HG03139 (cell line): ENCODE measurements at regions not wholly inside any gene's neighbourhood (a gene's known extent, or its start where the extent isn't known, plus 50 kb on each side); places are given as distances from the start of the nearest gene placed in this dataset.
"Not testable (repeated sequence)": the region's sequence is repeated elsewhere in the genome, so short reads cannot be mapped to it uniquely, and the experiment has no call there.

Experiments
- ATAC-seq: cut with Tn5 transposase; IDR thresholded peaks from one replicate; pipeline ENCODE4 v1.9.1; 2021; ENCODE audit not compliant: unreplicated experiment

DNA sequence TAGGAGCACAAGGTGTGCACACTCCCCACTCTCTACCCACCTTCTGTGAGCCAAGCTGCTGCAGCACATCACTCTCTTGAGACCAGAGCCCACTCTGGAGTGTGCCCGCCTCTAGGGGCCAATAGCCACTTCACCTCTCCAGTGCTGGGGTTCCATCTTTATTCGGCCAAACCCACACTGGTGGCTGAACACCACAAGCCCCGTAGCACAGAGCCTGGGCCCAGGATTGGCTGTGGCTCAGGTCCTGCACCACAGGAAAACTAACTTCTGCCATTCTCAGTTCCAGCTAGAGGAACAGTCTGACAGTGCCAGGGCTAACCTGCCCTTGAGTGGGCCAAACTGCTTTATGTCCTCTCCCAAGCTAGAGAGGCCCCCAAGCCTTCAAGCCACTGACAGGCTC, 111.0 kb upstream of the TOX3 start:
- no peak for ATAC-seq

DNA sequence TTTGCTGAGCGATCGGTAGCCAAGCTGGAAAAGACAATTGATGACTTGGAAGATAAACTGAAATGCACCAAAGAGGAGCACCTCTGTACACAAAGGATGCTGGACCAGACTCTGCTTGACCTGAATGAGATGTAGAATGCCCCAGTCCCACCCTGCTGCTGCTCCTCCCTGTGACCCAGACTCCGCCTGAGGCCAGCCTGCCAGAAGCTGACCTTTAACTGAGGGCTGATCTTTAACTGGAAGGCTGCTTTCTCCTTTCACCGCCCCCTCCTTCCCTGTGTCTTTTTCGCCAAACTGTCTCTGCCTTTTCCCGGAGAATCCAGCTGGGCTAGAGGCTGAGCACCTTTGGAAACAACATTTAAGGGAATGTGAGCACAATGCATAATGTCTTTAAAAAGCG, 109.0 kb upstream of the TOX3 start:
- not testable (repeated sequence) for ATAC-seq

DNA sequence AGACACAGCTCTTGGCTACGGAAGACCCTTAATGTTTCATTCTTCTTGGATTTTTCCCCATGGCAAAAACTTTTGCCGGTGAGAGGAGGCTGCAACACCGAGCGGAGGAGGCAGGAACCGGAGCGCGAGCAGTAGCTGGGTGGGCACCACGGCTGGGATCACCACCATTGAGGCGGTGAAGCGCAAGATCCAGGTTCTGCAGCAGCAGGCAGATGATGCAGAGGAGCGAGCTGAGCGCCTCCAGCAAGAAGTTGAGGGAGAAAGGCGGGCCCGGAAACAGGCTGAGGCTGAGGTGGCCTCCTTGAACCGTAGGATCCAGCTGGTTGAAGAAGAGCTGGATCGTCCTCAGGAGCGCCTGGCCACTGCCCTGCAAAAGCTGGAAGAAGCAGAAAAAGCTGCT, 108.2 kb upstream of the TOX3 start:
- ATAC-seq: not testable (repeated sequence)

DNA sequence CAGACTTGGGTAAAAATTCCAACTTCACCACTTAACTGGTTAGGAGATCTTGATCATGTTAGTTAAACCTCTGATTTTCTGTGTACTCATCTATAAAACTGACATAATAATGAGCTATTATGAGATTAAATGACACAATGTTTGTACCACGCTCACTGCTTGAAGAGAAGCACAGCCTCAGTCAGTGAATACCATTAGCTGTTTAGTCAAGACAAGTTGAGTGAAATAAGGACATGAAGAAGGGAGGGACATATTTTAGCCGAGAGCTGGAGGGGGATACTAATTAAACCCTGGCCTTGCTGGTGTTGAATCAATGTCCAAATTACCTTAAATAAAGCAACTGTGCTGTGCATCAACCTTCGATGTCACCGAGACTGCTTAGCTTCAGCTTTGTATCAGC, 105.1 kb upstream of the TOX3 start:
- no peak for ATAC-seq

DNA sequence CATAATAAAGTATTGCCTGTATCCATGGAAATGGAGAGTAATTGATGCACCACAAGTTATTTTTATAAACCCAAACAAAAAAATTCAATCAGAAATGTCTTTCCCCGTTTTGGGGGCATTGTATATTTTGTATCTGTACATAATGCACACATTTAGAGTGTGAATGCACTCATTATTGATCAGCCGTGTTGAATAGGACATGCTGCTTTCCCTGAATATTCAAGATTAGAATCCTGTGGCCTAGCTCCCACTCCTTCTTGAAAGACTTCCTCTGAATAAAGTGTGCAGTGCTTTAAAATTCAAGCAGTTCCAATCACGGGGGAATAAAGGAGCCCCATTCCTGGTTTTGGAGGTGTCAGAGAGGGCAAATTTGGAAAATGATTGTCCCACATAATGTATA, 103.8 kb upstream of the TOX3 start:
- ATAC-seq: no peak

DNA sequence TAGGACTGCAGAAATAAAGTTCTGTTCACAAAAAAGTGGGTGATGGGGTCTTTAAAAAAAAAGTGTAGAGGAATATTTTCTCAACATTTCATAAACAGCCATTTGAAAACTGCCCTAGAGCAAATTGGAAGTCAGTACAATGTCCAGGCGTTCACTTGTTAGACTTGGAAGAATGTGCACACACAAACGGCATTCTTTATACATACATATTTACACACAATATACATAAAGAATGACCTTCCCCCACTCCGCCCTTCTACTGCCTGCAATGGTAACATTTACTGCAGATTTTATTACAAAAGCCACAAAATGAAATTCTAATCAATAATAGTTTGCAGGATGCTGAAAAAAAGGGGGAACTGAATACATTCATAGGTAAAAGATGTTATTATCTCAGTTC, 103.4 kb upstream of the TOX3 start:
- no peak for ATAC-seq

DNA sequence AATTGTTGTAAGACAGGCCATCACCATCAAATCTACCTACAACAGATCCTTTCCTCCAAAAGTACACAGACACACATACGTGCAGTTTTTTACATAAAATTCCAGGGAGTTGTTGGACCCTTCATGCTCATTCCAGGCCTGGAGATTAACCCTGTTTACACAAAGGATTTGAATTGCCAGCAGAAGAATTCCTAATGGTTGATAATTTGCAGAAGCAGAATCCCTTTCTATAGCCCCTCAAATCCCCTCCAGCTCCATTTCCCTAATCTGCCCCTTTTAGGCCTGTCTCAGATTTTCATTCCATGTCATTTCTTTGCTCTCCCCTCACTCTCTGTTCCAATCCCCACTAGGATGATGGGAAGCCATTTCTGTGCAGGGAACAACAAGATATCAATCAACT, 102.9 kb upstream of the TOX3 start:
- no peak for ATAC-seq

DNA sequence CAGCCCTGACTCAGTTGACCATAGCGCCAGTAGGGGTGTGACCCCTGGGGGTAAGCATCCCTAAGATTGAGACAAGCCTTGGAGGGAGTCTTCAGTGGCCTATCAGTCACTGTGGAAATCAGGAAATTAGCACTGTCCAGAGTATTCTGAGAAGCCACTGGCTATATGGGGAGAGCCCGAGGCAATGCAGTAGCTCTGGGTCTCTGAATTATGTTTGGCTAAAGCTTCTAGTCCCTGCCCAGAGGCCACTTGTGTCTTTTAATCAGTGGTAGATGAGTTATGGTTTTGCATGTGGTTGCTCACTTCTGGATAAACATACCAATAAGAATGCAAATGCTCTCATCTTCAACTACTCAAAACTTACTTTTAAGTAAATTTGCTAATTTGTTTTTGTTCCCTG, 100.6 kb upstream of the TOX3 start:
- no peak for ATAC-seq

DNA sequence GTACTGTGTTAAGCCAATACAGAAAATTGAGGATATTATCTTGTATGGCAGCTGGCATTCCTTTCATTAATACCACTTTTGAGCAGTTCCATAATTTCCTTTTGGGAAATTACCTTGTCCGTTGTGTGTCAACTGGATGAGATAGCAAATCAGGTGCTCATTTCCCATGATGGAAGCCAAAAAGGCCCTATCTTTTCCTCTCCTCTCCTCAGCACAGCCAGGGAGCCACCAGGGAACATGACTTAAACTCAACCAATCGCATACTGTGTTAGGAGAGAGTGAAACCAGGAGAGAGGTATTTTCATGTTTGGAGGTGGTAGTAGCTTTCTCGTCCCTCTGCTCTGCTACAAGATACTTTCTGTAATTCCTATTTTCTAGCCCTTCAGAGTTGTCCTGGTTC, 96.1 kb upstream of the TOX3 start:
- ATAC-seq: no peak

DNA sequence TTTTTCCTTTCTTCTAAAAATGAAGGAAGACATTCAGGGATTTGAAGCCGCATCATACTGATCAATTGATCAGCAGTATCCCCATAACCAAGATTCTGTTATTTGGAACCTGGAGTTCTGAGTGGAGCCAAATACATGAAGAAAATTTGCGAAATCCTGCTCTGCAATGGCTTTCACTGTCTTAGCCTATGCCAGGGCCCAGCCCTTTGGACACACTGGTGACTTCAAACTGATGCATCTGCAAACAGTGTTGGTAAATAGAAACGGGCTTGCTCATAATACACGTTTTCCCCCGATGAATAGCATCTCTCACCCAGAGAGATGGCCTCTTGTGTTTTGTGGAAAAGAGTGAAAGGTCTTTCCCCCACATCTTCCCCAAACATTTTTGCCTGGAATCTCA, 87.6 kb upstream of the TOX3 start:
- ATAC-seq: no peak

DNA sequence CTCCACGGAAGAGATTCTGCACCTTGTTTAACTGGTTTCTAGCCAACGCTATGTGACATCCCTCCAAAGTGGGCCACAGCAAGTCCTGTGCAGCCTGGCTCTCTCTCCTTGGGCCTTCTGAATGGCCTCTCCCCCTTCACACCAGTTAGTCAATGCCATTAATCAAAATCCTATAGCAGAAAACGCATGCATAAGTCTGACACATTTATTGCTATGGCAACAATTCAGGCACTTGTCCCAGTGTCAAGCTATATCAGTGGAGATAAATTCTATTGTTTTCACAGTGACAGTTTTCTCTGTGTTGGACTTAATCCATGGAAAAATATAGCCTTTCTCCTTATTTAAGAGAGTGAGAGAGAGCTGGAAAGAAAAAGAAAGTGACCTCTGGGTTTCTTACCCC, 87.2 kb upstream of the TOX3 start:
- ATAC-seq: no peak

DNA sequence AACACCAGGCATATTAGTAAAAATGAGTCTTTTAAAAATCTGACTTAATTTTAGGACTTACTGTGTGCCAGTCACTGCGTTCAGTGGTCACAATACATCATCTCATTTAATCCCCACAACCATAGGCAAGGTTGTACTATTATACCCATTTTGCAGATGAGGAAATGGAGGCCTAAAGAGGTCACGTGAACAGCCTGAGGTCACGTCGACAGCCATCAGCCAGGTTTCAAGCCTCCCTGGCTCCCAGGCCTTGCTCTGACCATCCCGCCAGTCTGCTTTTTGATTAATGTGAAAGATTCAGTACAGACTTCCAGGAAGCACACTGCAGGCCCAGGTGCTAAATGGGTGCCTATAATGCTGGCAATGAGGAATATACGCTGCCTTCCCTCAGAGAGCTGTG, 86.3 kb upstream of the TOX3 start:
- no peak for ATAC-seq

DNA sequence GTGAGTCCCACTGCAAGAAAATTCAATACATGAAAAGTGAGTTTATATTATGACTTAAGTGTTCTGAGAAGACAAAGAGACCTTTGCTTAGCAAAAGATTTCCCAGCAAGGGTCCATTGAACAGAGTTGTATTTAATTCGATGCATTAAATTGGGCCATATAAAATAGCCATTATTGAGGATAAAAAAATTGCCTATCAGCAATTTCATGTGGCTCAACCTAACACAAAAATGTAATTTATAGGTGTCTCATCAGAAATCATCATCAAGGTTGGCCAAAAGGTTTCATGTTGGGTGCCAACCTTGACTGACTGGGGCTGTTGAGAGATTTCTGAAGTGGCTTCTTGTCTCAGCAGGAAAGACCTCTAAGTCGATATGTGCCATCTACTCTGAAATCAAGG, 84.8 kb upstream of the TOX3 start:
- no peak for ATAC-seq

DNA sequence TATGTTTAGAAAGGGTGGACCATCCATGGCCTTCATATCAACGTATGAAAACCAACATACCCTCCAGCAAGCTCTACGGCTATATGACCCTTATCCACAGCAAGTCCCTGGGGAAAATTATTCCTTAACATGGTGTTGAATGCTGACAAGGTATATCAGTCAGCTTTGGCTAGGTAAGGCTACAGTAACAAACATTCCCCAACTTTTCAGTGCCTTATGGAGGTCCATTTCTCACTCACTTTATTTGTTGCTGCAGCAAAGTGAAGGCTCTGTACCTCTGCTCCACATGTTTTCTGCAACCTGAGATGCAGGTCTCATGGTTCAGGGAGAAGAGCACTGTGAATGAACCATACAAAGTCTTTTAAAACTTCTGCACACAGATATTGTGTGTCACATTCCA, 83.8 kb upstream of the TOX3 start:
- no peak for ATAC-seq

DNA sequence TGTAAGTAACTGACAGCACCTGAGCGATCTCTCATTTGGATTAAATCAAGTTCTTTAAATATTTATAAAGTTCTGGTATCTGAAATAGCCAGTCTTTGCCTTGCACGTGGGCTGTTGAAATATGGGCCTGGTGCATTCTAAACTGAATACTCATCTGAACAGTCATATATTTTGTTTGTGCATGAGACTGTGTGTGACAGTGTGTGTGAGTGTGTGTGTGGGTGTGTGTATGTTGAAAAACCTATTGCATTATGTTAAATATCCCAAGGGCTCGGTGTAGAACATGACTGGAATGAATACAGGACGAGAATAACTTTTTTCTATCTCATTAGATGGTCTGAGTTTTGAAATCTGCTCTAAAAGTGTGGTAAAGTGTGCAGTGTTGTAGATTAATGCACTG, 82.4 kb upstream of the TOX3 start:
- no peak for ATAC-seq

DNA sequence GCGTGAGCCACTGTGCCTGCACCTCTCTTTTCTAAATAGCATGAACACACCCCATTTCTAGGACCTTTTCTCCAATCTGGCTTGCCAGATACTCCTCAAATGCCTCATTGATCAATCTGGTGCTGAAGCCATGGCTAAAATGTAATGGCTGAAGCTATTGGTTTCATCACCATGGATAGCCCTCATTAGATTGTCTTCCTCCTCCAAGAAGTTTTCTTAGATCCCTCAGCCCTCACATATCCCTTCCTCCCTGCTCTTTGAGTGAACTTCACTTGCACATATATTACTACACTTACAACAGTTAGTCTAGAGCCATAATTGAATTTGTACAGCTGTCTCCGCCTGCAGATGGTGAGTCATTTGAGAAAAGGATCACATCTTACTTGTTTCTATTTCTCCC, 77.9 kb upstream of the TOX3 start:
- ATAC-seq: no peak

DNA sequence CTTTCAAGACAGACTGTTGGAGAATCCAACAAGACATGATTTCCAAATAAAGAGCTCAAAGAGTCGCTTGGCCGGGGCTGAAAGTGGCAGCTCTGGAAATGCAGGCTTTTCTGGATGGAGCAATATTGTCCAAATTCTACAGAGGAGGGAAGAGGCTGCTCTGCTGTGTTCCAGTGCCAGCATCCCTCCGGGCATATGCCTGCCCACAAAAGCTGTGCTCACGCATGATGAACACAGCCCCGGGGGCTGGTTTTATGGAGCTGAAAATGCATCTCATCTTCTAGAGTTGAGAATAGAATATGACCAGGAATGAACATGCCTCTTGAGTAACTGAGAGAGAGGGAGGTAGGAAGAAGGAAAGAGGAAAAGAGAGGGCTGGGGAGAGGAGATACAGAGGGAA, 74.7 kb upstream of the TOX3 start:
- ATAC-seq: no peak

DNA sequence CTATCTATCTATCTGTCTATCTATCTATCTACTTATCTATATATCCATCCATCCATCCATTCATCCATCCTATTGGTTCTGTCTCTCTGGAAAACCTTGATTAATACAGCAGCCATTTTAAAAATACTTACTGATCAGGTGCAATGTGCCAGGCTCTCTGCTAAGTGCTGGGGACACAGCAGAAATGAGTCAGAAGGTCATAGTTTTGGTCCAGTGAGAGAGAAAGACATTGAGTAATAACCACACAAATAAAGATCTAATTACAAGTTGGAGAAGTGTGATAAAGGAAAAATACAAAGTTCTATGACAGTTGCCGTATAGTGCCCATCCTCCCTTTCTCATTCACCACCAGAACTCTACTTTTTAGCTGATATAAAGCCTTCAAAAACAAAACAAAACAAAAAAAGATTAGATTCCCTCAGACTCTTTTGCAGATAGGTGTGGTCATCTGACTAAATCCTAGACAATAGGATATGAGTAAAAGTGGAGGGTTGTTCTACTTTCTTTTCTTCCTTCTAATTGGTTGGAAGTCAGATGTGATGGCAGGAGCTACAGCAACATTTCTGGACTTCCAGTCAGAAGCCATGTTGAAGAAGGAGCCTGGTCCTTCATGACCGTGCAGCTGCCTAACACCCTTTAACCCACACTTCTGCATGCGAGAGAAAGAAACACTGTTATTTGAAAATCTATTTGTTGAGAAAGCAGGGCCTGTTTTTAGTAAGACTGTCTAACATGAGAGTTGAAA, 72.0 kb upstream of the TOX3 start:
- no peak for ATAC-seq

DNA sequence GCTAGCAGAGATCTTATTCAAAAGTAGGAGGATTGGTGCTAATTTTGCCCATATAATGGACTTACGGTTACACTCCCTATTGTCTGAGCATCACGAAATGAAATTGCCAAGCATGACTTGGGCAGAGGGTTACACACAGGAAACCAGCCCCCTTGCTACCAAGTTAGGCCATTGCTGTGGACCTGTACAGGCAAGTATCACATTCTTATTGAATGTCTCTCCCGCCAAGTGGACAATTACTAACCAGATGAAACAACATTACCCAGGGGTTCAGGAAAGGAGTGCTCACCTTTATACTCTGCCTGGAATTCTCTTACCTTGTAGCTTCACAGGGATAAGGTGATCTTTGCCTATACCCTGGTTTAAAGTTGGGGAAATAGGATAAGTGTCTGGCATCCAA, 70.6 kb upstream of the TOX3 start:
- ATAC-seq: no peak

DNA sequence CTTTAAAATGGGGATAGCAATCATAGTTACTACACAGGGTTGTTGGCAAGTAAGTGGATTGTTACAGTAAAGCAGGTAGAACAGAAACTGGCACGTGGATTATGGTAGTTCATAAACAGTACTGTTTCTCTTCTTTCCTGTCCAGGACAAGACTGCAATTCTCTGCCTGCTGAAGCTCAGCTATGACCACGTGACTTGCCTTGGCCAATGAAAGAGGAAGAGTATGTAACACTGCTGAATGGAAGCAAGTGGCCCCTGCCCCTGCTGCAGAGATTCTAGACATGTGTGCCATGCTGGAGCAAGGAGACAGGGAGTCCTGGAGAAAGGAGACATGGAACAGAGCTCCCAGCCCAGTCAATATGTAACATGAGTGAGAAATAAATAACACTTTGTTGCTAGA, 66.6 kb upstream of the TOX3 start:
- no peak for ATAC-seq

DNA sequence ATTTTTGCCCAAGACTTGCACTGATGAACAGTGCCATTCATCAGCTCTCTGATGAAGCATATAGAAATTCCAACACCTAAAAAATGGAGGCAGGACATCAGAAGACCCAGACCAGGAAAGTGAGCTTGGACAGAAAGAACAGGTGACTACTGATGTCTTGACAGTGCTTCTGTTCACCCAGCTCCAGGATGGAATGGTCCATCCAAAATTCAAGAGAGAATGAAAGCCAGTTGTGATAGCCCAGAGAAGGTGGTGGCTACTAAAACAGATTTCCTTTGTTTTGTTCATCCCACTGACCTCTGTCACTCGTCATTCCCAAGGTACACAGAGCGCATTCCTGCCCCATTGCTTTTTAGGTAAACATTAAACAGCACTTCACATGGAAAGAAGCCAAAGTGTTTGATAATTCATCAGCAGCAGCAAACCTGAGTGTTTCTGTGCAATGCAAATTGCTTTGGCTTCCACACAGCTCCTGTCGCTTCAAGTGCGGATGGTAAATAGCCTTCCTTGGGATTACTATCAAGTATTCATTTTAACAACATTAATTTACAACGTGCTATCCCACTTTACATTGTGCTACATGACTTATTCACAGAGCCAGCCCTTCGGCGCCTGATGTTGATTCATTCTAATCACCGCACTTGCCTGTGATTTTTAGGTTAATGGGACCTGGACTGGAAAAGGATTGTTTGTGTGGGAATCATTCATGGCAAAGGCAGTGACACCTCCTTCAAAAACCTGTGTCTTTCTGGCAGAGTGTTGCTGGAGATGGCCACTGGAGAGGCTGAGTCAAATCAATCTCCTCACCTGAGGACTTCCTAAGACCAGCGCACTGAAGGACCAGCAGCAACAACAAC, 65.1 kb upstream of the TOX3 start:
- ATAC-seq: no peak

DNA sequence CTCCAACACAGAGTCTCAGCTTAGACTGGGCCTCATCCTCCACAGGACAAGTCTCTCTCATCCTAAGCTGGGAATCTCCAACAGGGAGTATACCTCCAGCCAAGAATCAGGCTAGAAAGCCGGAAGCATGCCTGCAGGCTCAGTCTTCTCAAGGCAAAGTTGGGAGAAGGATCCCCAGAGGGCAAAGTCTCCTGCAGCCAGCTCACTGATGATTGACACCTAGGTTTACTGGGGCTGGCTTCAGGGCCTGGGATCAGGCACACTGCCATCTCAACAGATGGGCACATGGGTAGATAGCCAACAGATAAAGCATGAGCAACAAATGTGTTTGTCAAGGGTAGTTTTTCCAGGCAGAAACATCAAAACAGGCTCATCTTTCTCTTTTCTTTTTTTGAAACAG, 56.1 kb upstream of the TOX3 start:
- ATAC-seq: no peak
